Heart right ventricle (tissue), 16 donors: ENCODE measurements at regions not wholly inside any gene's neighbourhood (a gene's known extent, or its start where the extent isn't known, plus 50 kb on each side); places are given as distances from the start of the nearest gene placed in this dataset.
A peak's percentile ranks its signal among the peaks of the same experiment; 100 is the strongest.

Experiments
- ATAC-seq, 8 donors: fragments of 200-7000 bp; cut with Tn5 transposase; one replicate each; pipeline ENCODE4 v1.9.1; 2020; ENCODE audit warnings: mild to moderate bottlenecking in 8 of 8, moderate library complexity in 8 of 8, moderate number of reproducible peaks in 1 of 8
- DNase-seq, 2 donors: peaks; one replicate each; pipeline ENCODE4 v3.0.0-alpha.2; 2020
- H3K27ac ChIP-seq, 10 donors: fragments of 200-600 bp; sonication (generic) in 2 of 10; one replicate each; pipeline versions ENCODE4 v1.5.0 to v1.8.0; 2020 to 2022; ENCODE audit warnings: mild to moderate bottlenecking in 3 of 10
- H3K27me3 ChIP-seq, 7 donors: fragments of 200-600 bp; one replicate each; pipeline ENCODE4 v1.8.0; 2021 to 2022; ENCODE audit warnings: mild to moderate bottlenecking in 2 of 7
- H3K36me3 ChIP-seq, 9 donors: fragments of 200-600 bp; sonication (generic) in 1 of 9; one replicate each; pipeline versions ENCODE4 v1.5.0 to v1.8.0; 2020 to 2022; ENCODE audit warnings: mild to moderate bottlenecking in 2 of 9
- H3K4me1 ChIP-seq, 9 donors: fragments of 200-600 bp; sonication (generic) in 1 of 9; one replicate each; pipeline versions ENCODE4 v1.5.0 to v1.8.0; 2020 to 2022; ENCODE audit warnings: mild to moderate bottlenecking in 4 of 9
- H3K4me3 ChIP-seq, 10 donors: fragments of 200-600 bp; sonication (generic) in 2 of 10; one replicate each; pipeline versions ENCODE4 v1.5.0 to v1.8.0; 2020 to 2022; ENCODE audit warnings: mild to moderate bottlenecking in 7 of 10, moderate library complexity in 2 of 10
- H3K9me3 ChIP-seq, 11 donors: fragments of 200-600 bp in 10 of 11; sonication (generic) in 2 of 11; one replicate each; pipeline versions ENCODE4 v1.5.0 to v1.8.0; 2013 to 2022; ENCODE audit warnings: mild to moderate bottlenecking in 2 of 11, control low read depth in 1 of 11, moderate library complexity in 1 of 11
- CTCF ChIP-seq, 9 donors: fragments of 200-600 bp; sonication (generic) in 2 of 9; IDR thresholded peaks; one replicate each; pipeline versions ENCODE4 v1.5.0 to v1.8.0; 2021 to 2022; ENCODE audit warnings: antibody characterized with exemption in 9 of 9, mild to moderate bottlenecking in 5 of 9, moderate library complexity in 1 of 9
- WGBS, 2 donors: extraction: QIAGEN DNeasy Blood & Tissue Kit; methylation state at CpG; one replicate each; pipeline ENCODE4 v1.1.7; 2013; ENCODE audit warnings: inconsistent platforms in 1 of 2; 5-methylcytosine and 5-hydroxymethylcytosine counted together
- intact Hi-C, 10 donors: fragments of 100-400 bp; cut with DNase I; formaldehyde crosslinking; loops; one replicate each; pipeline versions ENCODE4 v1.11.1 to v1.14.2; 2022
- donor health status: Arrhythmogenic right ventricular cardiomyopathy.
- donor health status: ischemic (EF 13 %, LVEDD 7.1; RV severe dilation, severe dysfunction).
- donor health status: healthy with polysubstance abuse.
- donor health status: DM: no; HTN: yes; CAD: no.
- donor health status: DM: no; HTN: no; CAD: no.
- donor health status: ischemic (EF 25% LVEDD 6.9; RV normal size, moderate dysfunction).
- donor health status: ischemic (EF 25% LVEDD 5.7; RV mildly dilated, moderate dysfunction).
- donor health status: healthy.
- donor health status: DM: yes; HTN: yes; CAD: no.
- donor health status: Ischemic cardiomyopathy.
- donor health status: ischemic (EF 35%, LVEDD 5.7; RV mildly dilated, moderate dysfunction).
- donor health status: nonischemic (EF 11% LVEDD 7.7; RV severe dilation, severe dysfunction).
- donor health status: DM: yes; HTN: yes; CAD: no.
- donor health status: PGD.
- donor health status: ischemic (EF 29% LVEDD 5.4; RV normal size, mild dysfunction).
- donor health status: nonischemic (EF 23%, LVEDD 6.1; RV moderate dilation, normal function).

GRCh38 chr12:116441292-116441691 lies 117.9 kb upstream of the MAP1LC3B2 start:
- H3K9me3 ChIP-seq = no peaks in the 10 kb centered on the region
- DNase-seq (no peak), ATAC-seq (peak in 2 of 8 donors; percentile 42 to 46)
- no peaks in the 10 kb centered on the region for H3K36me3 ChIP-seq
- TF ChIP-seq CTCF (IDR thresholded peaks at IDR 0.05) = no peak
- H3K27me3 ChIP-seq = no peaks in the 10 kb centered on the region
- H3K27ac ChIP-seq = no peak overlapping the region
- intact Hi-C loops = no loop called here
- H3K4me3 ChIP-seq = no peak overlapping the region
- H3K4me1 ChIP-seq = peaks cover 0 to 15% (median 0%) of the 10 kb centered on the region in 9 donors
- 58 to 65% methylated on average over 4 of the region's 4 CpGs for WGBS, 2 donors

GRCh38 chr12:116442304-116442703 lies 116.9 kb upstream of the MAP1LC3B2 start:
- Histone ChIP-seq H3K36me3 (no peaks in the 10 kb centered on the region), H3K4me3 (no peak overlapping the region), H3K27me3 (no peaks in the 10 kb centered on the region), H3K4me1 (peaks cover 0 to 15% (median 0%) of the 10 kb centered on the region in 9 donors), H3K27ac (no peak overlapping the region), H3K9me3 (no peaks in the 10 kb centered on the region)
- intact Hi-C loops = no loop called here
- ATAC-seq = no peak
- TF ChIP-seq CTCF (IDR thresholded peaks at IDR 0.05) = no peak
- 99 to 100% methylated on average over 3 of the region's 3 CpGs for WGBS, 2 donors
- no peak for DNase-seq

- ATAC-seq = no peak
- TF ChIP-seq CTCF (IDR thresholded peaks at IDR 0.05) = no peak
- no peaks in the 10 kb centered on the region for H3K9me3 ChIP-seq
- no peaks in the 10 kb centered on the region for H3K36me3 ChIP-seq
- DNase-seq = no peak
- intact Hi-C loops = no loop called here
- H3K4me3 ChIP-seq = no peak overlapping the region
- no peaks in the 10 kb centered on the region for H3K27me3 ChIP-seq
- H3K4me1 ChIP-seq = peaks cover 0 to 15% (median 0%) of the 10 kb centered on the region in 9 donors
- WGBS, 2 donors = 73 to 76% methylated on average over 3 of the region's 3 CpGs
- no peak overlapping the region for H3K27ac ChIP-seq
These were observed 116.2 kb upstream of the MAP1LC3B2 start for GRCh38 chr12:116442946-116443345.

GRCh38 chr12:116443821-116444589 lies 115.2 kb upstream of the MAP1LC3B2 start:
- no peak for TF ChIP-seq CTCF (IDR thresholded peaks at IDR 0.05)
- intact Hi-C loops = no loop called here
- no peak for DNase-seq

More at GRCh38 chr12:116443821-116444589, 115.2 kb upstream of the MAP1LC3B2 start:
- no peak overlapping the region for H3K4me3 ChIP-seq
- H3K27ac ChIP-seq = no peak overlapping the region
- ATAC-seq = no peak
- H3K4me1 ChIP-seq = peaks cover 0 to 15% (median 0%) of the 10 kb centered on the region in 9 donors
- no peaks in the 10 kb centered on the region for H3K36me3 ChIP-seq
- WGBS, 2 donors = 78 to 82% methylated on average over 16 of the region's 16 CpGs
- H3K27me3 ChIP-seq = no peaks in the 10 kb centered on the region
- H3K9me3 ChIP-seq = no peaks in the 10 kb centered on the region
